SK-N-MC (cell line): ENCODE measurements at regions not wholly inside any gene's neighbourhood (a gene's known extent, or its start where the extent isn't known, plus 50 kb on each side); places are given as distances from the start of the nearest gene placed in this dataset.

Source experiments
- EZH2 ChIP-seq: fragments of 200-600 bp; sonication (generic); IDR thresholded peaks from one replicate; pipeline ENCODE4 v1.6.1; 2017; ENCODE audit warnings: antibody characterized with exemption
- POLR2AphosphoS5 ChIP-seq: IDR thresholded peaks from 2 replicates; pipeline ENCODE4 v1.6.1; 2012; ENCODE audit warnings: mild to moderate bottlenecking, low read depth, low read length, borderline replicate concordance

DNA sequence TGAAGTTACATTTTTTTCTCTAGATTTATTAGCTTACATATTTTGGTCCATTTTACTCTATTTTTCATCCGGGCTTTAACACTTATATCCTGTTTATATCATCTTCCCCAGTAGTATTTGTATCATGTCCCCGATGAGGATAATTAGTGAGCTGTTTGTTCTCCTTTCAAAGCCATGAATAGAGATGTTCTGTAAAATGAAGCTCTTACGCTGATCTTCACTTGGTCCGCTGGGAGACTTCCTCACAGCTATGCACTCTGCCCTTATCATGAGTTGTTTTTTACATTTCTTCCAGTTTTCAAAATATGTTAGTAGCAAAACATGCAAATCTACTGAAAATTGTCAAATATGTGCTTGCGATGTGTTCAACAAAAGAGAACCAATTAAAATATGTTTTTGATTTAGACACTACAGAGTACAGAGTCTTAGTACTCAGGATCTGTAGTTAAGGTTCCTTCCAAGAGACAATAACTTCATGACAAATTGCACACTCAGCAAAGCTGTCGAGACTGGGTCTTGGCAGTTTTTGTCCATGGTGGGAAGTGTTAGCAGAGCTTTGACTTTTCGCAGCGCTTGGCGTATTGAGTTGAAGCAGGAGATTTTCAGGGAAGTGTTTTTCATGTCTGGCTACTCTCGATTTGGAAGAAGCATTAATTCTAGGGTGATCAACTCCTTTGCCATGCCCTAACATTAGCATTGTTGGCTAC is 292.0 kb upstream of the ADAMTS5 start:
- TF ChIP-seq EZH2 (no peak), POLR2AphosphoS5 (no peak)
